Lower leg skin (tissue), 4 donors: ENCODE measurements at regions not wholly inside any gene's neighbourhood (a gene's known extent, or its start where the extent isn't known, plus 50 kb on each side); places are given as distances from the start of the nearest gene placed in this dataset.

Source experiments
- DNase-seq, 2 donors: peaks; one replicate each; pipeline ENCODE4 v3.0.0-alpha.2; 2019; ENCODE audit warnings: low spot score in 2 of 2
- H3K4me3 ChIP-seq: fragments of 200-600 bp; sonication (generic); 2 replicates; pipeline ENCODE4 v1.5.1; 2017; ENCODE audit warnings: mild to moderate bottlenecking, low read depth; ENCODE audit not compliant: poor library complexity, severe bottlenecking
- CTCF ChIP-seq, 3 donors: fragments of 450-650 bp; IDR thresholded peaks; one replicate each; pipeline ENCODE4 v1.5.1; 2016; ENCODE audit warnings: antibody characterized with exemption in 3 of 3, mild to moderate bottlenecking in 3 of 3, moderate library complexity in 2 of 3
- POLR2A ChIP-seq, 2 donors: fragments of 450-650 bp; IDR thresholded peaks; one replicate each; pipeline ENCODE4 v1.6.1; 2016 to 2017; ENCODE audit warnings: antibody characterized with exemption in 2 of 2, mild to moderate bottlenecking in 1 of 2, moderate library complexity in 1 of 2
- WGBS, 2 donors: methylation state at CpG; one replicate each; pipeline ENCODE4 v1.1.5; 2018; 5-methylcytosine and 5-hydroxymethylcytosine counted together
- intact Hi-C: fragments of 100-400 bp; cut with DNase I; formaldehyde crosslinking; loops from one replicate; pipeline ENCODE4 v1.15.0; 2023; ENCODE audit warnings: low total_unique reads

DNA sequence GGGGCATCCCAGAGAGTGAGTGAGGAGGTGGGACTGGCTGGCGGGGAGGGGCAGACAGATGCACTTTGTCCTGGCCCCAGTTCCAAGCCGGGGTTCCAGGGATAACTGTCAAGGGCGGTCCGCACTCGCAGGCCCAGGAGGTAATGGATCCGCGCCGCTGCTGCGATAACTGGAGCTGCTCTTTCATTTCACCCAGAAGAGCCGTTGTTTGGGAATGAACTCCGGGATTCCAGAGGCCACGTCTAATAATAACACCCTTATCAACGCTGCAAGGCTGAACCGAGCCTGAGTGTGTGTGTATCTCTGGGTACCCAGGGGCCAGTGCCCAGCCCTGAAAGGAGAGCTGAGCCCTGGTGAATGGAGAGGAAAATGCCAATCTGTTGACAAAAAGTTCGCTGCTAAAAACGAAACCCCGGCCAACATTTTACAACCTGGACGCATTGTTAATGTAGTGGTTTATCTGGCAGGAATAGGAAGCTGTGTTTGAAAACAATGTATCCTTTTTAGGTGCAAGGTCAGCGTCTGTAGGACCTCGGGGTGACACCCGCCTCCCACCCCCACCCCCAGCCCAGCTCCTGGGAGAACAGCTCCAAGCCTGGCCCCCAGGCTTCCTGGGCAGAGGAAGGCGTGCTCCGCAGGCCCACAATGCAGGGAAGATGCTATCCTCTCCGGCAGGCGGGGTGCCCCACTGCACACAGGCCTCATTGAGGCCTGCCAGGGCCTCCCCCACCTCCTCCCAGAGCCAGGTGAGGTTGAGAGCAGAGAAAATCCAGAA, 119.7 kb downstream of the PROX1 start:
- no peak overlapping the region for H3K4me3 ChIP-seq
- 55 to 62% methylated on average over 25 of the region's 25 CpGs for WGBS, 2 donors
- no peak for DNase-seq
- intact Hi-C loops = no loop called here
- TF ChIP-seq CTCF (IDR thresholded peaks at IDR 0.05) (no peak), POLR2A (IDR thresholded peaks at IDR 0.05) (no peak)

DNA sequence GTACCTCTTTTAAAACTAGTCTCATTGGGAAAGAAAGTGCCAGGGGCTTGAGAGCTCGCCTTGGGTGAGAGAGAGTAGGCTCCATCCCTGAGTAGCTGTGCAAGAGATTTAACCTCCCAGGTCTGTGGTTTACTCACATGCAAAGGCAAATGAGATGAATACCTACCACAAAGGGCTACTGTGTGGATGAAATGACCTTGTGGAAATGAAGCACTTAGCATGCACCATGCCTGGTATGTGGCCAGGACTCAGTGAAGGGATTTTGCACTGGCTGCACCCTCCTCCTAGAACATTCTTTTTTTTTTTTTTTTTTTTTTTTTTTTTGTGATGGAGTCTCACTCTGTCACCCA, 120.3 kb downstream of the PROX1 start:
- no peak overlapping the region for H3K4me3 ChIP-seq
- intact Hi-C loops = no loop called here
- 72 to 84% methylated on average over 1 of the region's 1 CpG for WGBS, 2 donors

DNA sequence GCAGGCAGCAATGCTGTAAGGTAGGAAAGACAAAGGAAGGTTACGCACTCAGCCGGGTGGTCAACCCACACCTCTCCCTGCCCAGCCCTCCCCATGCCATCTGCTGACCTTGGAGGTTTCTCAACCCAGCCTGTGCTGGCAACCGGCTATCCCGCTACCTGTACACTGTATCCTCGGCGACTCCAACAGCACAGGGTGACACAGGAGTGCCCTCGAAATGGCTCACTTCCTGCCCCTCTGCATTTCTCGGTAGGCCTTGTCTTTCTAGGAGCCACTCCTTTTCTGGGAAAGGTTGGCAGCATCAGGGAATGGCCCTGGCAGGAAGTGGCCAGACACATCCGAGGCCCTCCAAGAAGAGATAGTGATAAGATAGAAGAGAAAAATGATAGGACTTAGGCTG, 124.0 kb downstream of the PROX1 start:
- intact Hi-C loops = no loop called here
- TF ChIP-seq POLR2A (IDR thresholded peaks at IDR 0.05) (no peak), CTCF (IDR thresholded peaks at IDR 0.05) (no peak)
- no peak for DNase-seq
- 88 to 93% methylated on average over 9 of the region's 9 CpGs for WGBS, 2 donors
- no peak overlapping the region for H3K4me3 ChIP-seq

More for the DNA sequence above, 120.3 kb downstream of the PROX1 start:
- no peak for TF ChIP-seq CTCF (IDR thresholded peaks at IDR 0.05)
- no peak for TF ChIP-seq POLR2A (IDR thresholded peaks at IDR 0.05)
- no peak for DNase-seq

- intact Hi-C loops = no loop called here
- TF ChIP-seq CTCF (IDR thresholded peaks at IDR 0.05) (no peak), POLR2A (IDR thresholded peaks at IDR 0.05) (no peak)
- 79 to 91% methylated on average over 3 of the region's 3 CpGs for WGBS, 2 donors
- DNase-seq = no peak
- no peak overlapping the region for H3K4me3 ChIP-seq
Observed at GRCh38 chr1:214116258-214116657, 128.5 kb downstream of the PROX1 start.

- no peak for DNase-seq
- TF ChIP-seq CTCF (IDR thresholded peaks at IDR 0.05) (no peak), POLR2A (IDR thresholded peaks at IDR 0.05) (no peak)
- WGBS, 2 donors = 83 to 97% methylated on average over 2 of the region's 2 CpGs
- intact Hi-C loops = no loop called here
- H3K4me3 ChIP-seq = no peak overlapping the region
Observed at GRCh38 chr1:214117780-214118179, 130.0 kb downstream of the PROX1 start.

GRCh38 chr1:214120191-214120590, 132.4 kb downstream of the PROX1 start:
- intact Hi-C loops = no loop called here
- no peak for TF ChIP-seq CTCF (IDR thresholded peaks at IDR 0.05)
- no peak for TF ChIP-seq POLR2A (IDR thresholded peaks at IDR 0.05)
- H3K4me3 ChIP-seq = no peak overlapping the region
- WGBS, 2 donors = 48 to 50% methylated on average over 4 of the region's 4 CpGs
- DNase-seq = no peak
